ENCODE measurements at regions not wholly inside any gene's neighbourhood (a gene's known extent, or its start where the extent isn't known, plus 50 kb on each side); places are given as distances from the start of the nearest gene placed in this dataset.
A peak's percentile ranks its signal among the peaks of the same experiment; 100 is the strongest.

- CTCF ChIA-PET: no interaction called here
- H3K4me1 ChIP-seq (ENCODE audit: control extremely low read depth in 1 of 4, control insufficient read depth in 4 of 4, insufficient read depth in 4 of 4, low read length in 3 of 4): no peaks in the 10 kb centered on the region
- H3K27ac ChIP-seq (ENCODE audit: insufficient read depth in 1 of 2, low read depth in 1 of 2, low read length in 2 of 2, poor library complexity in 1 of 2, severe bottlenecking in 2 of 2): no peak overlapping the region
- no peak for DNase-seq
- H3K36me3 ChIP-seq (ENCODE audit: control insufficient read depth in 4 of 4, insufficient read depth in 4 of 4, low read length in 3 of 4): no peaks in the 10 kb centered on the region
- no peak overlapping the region for H3K4me3 ChIP-seq (ENCODE audit: control insufficient read depth in 1 of 7, extremely low read depth in 1 of 7, insufficient read depth in 4 of 7, low read depth in 2 of 7, low read length in 6 of 7)
- H3K9me3 ChIP-seq (ENCODE audit: control extremely low read depth in 1 of 5, control insufficient read depth in 4 of 5, insufficient read depth in 2 of 5, low read depth in 1 of 5, low read length in 4 of 5): no peaks in the 10 kb centered on the region
- H3K27me3 ChIP-seq (replicated peaks in 2 of 5; ENCODE audit: control insufficient read depth in 4 of 5, insufficient read depth in 5 of 5, low read length in 4 of 5): no peaks in the 10 kb centered on the region
- POLR2A ChIA-PET: no interaction called here
- no CpG with 5 or more reads among the region's 4 CpGs for WGBS (ENCODE audit: insufficient coverage)
Observed at GRCh38 chr5:175129619-175130018, 314.4 kb downstream of the DRD1 start.

DNA sequence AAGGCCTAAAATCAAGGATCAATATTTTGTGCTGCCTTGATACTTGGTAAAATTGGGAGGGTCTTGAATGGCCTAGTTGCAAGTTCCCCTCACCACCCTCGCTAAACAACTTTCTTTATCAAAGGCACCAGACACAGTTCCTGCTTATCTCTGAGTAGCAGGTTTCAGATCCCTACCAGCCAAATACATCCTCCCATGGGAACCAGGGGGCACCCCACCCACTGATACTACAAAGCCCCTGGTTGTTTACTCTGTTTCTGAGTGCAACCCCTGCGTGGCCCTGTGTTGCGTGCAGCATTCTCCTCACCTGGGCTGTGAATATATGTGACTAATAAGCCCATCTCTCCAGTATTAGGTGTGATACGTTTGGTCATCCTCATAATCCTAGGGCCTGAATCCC lies 314.9 kb downstream of the DRD1 start:
- Histone ChIP-seq H3K27ac (ENCODE audit: insufficient read depth in 1 of 2, low read depth in 1 of 2, low read length in 2 of 2, poor library complexity in 1 of 2, severe bottlenecking in 2 of 2) (no peak overlapping the region), H3K4me1 (ENCODE audit: control extremely low read depth in 1 of 4, control insufficient read depth in 4 of 4, insufficient read depth in 4 of 4, low read length in 3 of 4) (no peaks in the 10 kb centered on the region), H3K9me3 (ENCODE audit: control extremely low read depth in 1 of 5, control insufficient read depth in 4 of 5, insufficient read depth in 2 of 5, low read depth in 1 of 5, low read length in 4 of 5) (no peaks in the 10 kb centered on the region), H3K27me3 (replicated peaks in 2 of 5; ENCODE audit: control insufficient read depth in 4 of 5, insufficient read depth in 5 of 5, low read length in 4 of 5) (no peaks in the 10 kb centered on the region), H3K36me3 (ENCODE audit: control insufficient read depth in 4 of 4, insufficient read depth in 4 of 4, low read length in 3 of 4) (no peaks in the 10 kb centered on the region), H3K4me3 (ENCODE audit: control insufficient read depth in 1 of 7, extremely low read depth in 1 of 7, insufficient read depth in 4 of 7, low read depth in 2 of 7, low read length in 6 of 7) (no peak overlapping the region)
- 25% methylated on average over 1 of the region's 4 CpGs for WGBS (ENCODE audit: insufficient coverage)
- peak in 1 of 3 donors; percentile 5 for DNase-seq
- CTCF ChIA-PET: no interaction called here
- POLR2A ChIA-PET: no interaction called here

DNA sequence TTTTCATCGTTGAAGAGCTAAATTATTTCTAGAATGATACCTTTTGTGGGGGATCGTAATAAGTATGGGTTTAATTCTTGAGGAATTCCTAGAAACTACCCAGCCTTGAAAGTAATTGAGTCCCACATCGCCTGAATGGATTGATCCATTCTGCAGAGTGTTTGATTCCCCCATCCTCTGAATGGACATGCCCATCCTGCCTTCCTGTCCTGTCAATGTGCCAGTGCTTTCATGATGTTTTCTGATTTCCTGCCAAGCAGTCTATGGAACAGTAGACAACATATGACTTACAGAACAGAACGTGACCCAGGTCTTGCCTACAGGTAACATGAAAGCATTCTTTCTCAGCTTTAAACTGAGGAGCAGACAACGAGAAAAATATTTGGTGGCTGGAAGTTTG lies 319.2 kb downstream of the DRD1 start:
- POLR2A ChIA-PET: no interaction called here
- no peak overlapping the region for H3K27ac ChIP-seq (ENCODE audit: insufficient read depth in 1 of 2, low read depth in 1 of 2, low read length in 2 of 2, poor library complexity in 1 of 2, severe bottlenecking in 2 of 2)
- WGBS (ENCODE audit: insufficient coverage): 91% methylated on average over 3 of the region's 5 CpGs
- H3K9me3 ChIP-seq (ENCODE audit: control extremely low read depth in 1 of 5, control insufficient read depth in 4 of 5, insufficient read depth in 2 of 5, low read depth in 1 of 5, low read length in 4 of 5): peaks cover 0 to 10% (median 1%) of the 10 kb centered on the region in 5 experiments
- no peaks in the 10 kb centered on the region for H3K4me1 ChIP-seq (ENCODE audit: control extremely low read depth in 1 of 4, control insufficient read depth in 4 of 4, insufficient read depth in 4 of 4, low read length in 3 of 4)
- DNase-seq: no peak
- H3K27me3 ChIP-seq (replicated peaks in 2 of 5; ENCODE audit: control insufficient read depth in 4 of 5, insufficient read depth in 5 of 5, low read length in 4 of 5): no peaks in the 10 kb centered on the region
- CTCF ChIA-PET: no interaction called here
- H3K4me3 ChIP-seq (ENCODE audit: control insufficient read depth in 1 of 7, extremely low read depth in 1 of 7, insufficient read depth in 4 of 7, low read depth in 2 of 7, low read length in 6 of 7): no peak overlapping the region
- H3K36me3 ChIP-seq (ENCODE audit: control insufficient read depth in 4 of 4, insufficient read depth in 4 of 4, low read length in 3 of 4): no peaks in the 10 kb centered on the region

DNA sequence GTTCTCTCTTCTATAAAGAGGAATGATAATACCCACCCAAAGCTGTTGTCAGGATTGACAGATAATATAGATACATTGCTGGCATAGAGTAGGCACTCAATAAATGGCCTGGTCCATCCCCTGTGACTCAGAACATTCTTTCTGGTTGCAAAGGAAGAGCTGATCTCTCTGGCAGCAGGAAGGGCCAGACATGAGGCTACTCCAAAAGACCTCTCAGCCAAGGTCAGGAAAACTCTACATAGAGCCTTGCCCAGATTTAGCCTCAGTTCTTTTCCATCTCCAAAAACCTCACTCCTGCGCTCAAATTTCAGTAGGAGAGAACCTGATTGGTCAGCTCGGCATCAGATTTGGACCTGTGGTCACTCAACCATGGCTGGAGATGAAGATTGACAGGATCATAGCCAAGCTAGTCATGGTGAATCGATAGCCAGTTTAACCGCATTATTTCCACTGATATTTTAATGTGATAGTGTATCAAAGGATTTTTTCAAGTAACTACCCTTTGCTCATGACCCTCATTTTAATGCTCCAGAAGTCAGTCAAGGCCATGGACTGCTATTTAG lies 319.6 kb downstream of the DRD1 start:
- Histone ChIP-seq H3K4me1 (ENCODE audit: control extremely low read depth in 1 of 4, control insufficient read depth in 4 of 4, insufficient read depth in 4 of 4, low read length in 3 of 4) (no peaks in the 10 kb centered on the region), H3K9me3 (ENCODE audit: control extremely low read depth in 1 of 5, control insufficient read depth in 4 of 5, insufficient read depth in 2 of 5, low read depth in 1 of 5, low read length in 4 of 5) (peaks cover 0 to 10% (median 1%) of the 10 kb centered on the region in 5 experiments), H3K27ac (ENCODE audit: insufficient read depth in 1 of 2, low read depth in 1 of 2, low read length in 2 of 2, poor library complexity in 1 of 2, severe bottlenecking in 2 of 2) (no peak overlapping the region), H3K27me3 (replicated peaks in 2 of 5; ENCODE audit: control insufficient read depth in 4 of 5, insufficient read depth in 5 of 5, low read length in 4 of 5) (no peaks in the 10 kb centered on the region), H3K36me3 (ENCODE audit: control insufficient read depth in 4 of 4, insufficient read depth in 4 of 4, low read length in 3 of 4) (no peaks in the 10 kb centered on the region), H3K4me3 (ENCODE audit: control insufficient read depth in 1 of 7, extremely low read depth in 1 of 7, insufficient read depth in 4 of 7, low read depth in 2 of 7, low read length in 6 of 7) (no peak overlapping the region)
- POLR2A ChIA-PET: no interaction called here
- no peak for DNase-seq
- CTCF ChIA-PET: no interaction called here
- WGBS (ENCODE audit: insufficient coverage): 95% methylated on average over 2 of the region's 4 CpGs

GRCh38 chr5:175123542-175123941 lies 320.4 kb downstream of the DRD1 start:
- H3K27ac ChIP-seq (ENCODE audit: insufficient read depth in 1 of 2, low read depth in 1 of 2, low read length in 2 of 2, poor library complexity in 1 of 2, severe bottlenecking in 2 of 2): no peak overlapping the region
- CTCF ChIA-PET: no interaction called here

DNA sequence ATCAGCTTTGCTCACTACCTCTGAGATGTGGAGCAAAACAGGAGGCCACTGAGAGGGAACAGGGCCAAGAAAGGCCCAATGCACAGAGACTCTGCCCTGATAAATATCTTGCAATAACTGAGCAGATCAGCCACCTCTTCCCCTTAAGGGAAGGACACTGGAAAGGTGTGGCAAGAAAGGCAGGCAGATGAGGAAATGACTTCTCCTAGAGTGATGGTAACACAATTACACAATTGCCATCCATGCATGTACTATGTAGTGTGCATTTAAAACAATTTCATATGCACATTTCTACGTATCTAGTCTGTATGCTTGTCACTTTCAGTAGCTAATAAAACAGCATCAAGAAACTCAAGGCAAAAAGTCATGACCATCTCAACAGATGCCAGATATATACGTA lies 322.5 kb downstream of the DRD1 start:
- H3K4me3 ChIP-seq (ENCODE audit: control insufficient read depth in 1 of 7, extremely low read depth in 1 of 7, insufficient read depth in 4 of 7, low read depth in 2 of 7, low read length in 6 of 7): no peak overlapping the region
- ChIA-PET POLR2A (no interaction called here), CTCF (no interaction called here)
- DNase-seq: no peak
- H3K27me3 ChIP-seq (replicated peaks in 2 of 5; ENCODE audit: control insufficient read depth in 4 of 5, insufficient read depth in 5 of 5, low read length in 4 of 5): no peaks in the 10 kb centered on the region
- H3K4me1 ChIP-seq (ENCODE audit: control extremely low read depth in 1 of 4, control insufficient read depth in 4 of 4, insufficient read depth in 4 of 4, low read length in 3 of 4): no peaks in the 10 kb centered on the region
- peaks cover 0 to 10% (median 1%) of the 10 kb centered on the region in 5 experiments for H3K9me3 ChIP-seq (ENCODE audit: control extremely low read depth in 1 of 5, control insufficient read depth in 4 of 5, insufficient read depth in 2 of 5, low read depth in 1 of 5, low read length in 4 of 5)
- H3K36me3 ChIP-seq (ENCODE audit: control insufficient read depth in 4 of 4, insufficient read depth in 4 of 4, low read length in 3 of 4): no peaks in the 10 kb centered on the region
- no peak overlapping the region for H3K27ac ChIP-seq (ENCODE audit: insufficient read depth in 1 of 2, low read depth in 1 of 2, low read length in 2 of 2, poor library complexity in 1 of 2, severe bottlenecking in 2 of 2)
- 100% methylated on average over 1 of the region's 2 CpGs for whole genome bisulfite sequencing (ENCODE audit: insufficient coverage)

More at GRCh38 chr5:175123542-175123941, 320.4 kb downstream of the DRD1 start:
- no peak for DNase-seq
- 90% methylated on average over 6 of the region's 6 CpGs for WGBS (ENCODE audit: insufficient coverage)
- POLR2A ChIA-PET: no interaction called here
- Histone ChIP-seq H3K27me3 (replicated peaks in 2 of 5; ENCODE audit: control insufficient read depth in 4 of 5, insufficient read depth in 5 of 5, low read length in 4 of 5) (no peaks in the 10 kb centered on the region), H3K9me3 (ENCODE audit: control extremely low read depth in 1 of 5, control insufficient read depth in 4 of 5, insufficient read depth in 2 of 5, low read depth in 1 of 5, low read length in 4 of 5) (peaks cover 0 to 10% (median 1%) of the 10 kb centered on the region in 5 experiments), H3K36me3 (ENCODE audit: control insufficient read depth in 4 of 4, insufficient read depth in 4 of 4, low read length in 3 of 4) (no peaks in the 10 kb centered on the region), H3K4me3 (ENCODE audit: control insufficient read depth in 1 of 7, extremely low read depth in 1 of 7, insufficient read depth in 4 of 7, low read depth in 2 of 7, low read length in 6 of 7) (no peak overlapping the region), H3K4me1 (ENCODE audit: control extremely low read depth in 1 of 4, control insufficient read depth in 4 of 4, insufficient read depth in 4 of 4, low read length in 3 of 4) (no peaks in the 10 kb centered on the region)

GRCh38 chr5:175120412-175120811 lies 323.6 kb downstream of the DRD1 start:
- no peak for DNase-seq
- Histone ChIP-seq H3K27ac (ENCODE audit: insufficient read depth in 1 of 2, low read depth in 1 of 2, low read length in 2 of 2, poor library complexity in 1 of 2, severe bottlenecking in 2 of 2) (no peak overlapping the region), H3K9me3 (ENCODE audit: control extremely low read depth in 1 of 5, control insufficient read depth in 4 of 5, insufficient read depth in 2 of 5, low read depth in 1 of 5, low read length in 4 of 5) (peaks cover 0 to 10% (median 1%) of the 10 kb centered on the region in 5 experiments), H3K27me3 (replicated peaks in 2 of 5; ENCODE audit: control insufficient read depth in 4 of 5, insufficient read depth in 5 of 5, low read length in 4 of 5) (peaks cover 0 to 2% (median 0%) of the 10 kb centered on the region in 5 experiments), H3K36me3 (ENCODE audit: control insufficient read depth in 4 of 4, insufficient read depth in 4 of 4, low read length in 3 of 4) (no peaks in the 10 kb centered on the region), H3K4me1 (ENCODE audit: control extremely low read depth in 1 of 4, control insufficient read depth in 4 of 4, insufficient read depth in 4 of 4, low read length in 3 of 4) (no peaks in the 10 kb centered on the region), H3K4me3 (ENCODE audit: control insufficient read depth in 1 of 7, extremely low read depth in 1 of 7, insufficient read depth in 4 of 7, low read depth in 2 of 7, low read length in 6 of 7) (no peak overlapping the region)
- 100% methylated on average over 1 of the region's 7 CpGs for whole genome bisulfite sequencing (ENCODE audit: insufficient coverage)
- CTCF ChIA-PET: no interaction called here
- POLR2A ChIA-PET: no interaction called here
